ENCODE measurements at regions not wholly inside any gene's neighbourhood (a gene's known extent, or its start where the extent isn't known, plus 50 kb on each side); places are given as distances from the start of the nearest gene placed in this dataset.

GRCh38 chr3:99317201-99317600 is 321.2 kb upstream of the COL8A1 start:
- TF ChIP-seq CTCF (IDR thresholded peaks at IDR 0.05; ENCODE audit: poor library complexity): no peak
- TF ChIP-seq EZH2 (IDR thresholded peaks at IDR 0.05; ENCODE audit: borderline replicate concordance): no peak
